ENCODE measurements at regions not wholly inside any gene's neighbourhood (a gene's known extent, or its start where the extent isn't known, plus 50 kb on each side); places are given as distances from the start of the nearest gene placed in this dataset.
A peak's percentile ranks its signal among the peaks of the same experiment; 100 is the strongest.
"Not testable (repeated sequence)": the region's sequence is repeated elsewhere in the genome, so short reads cannot be mapped to it uniquely, and the experiment has no call there.

GRCh38 chr1:233722212-233722979 lies 108.5 kb downstream of the KCNK1 start:
- H3K4me1 Mint-ChIP-seq = peaks cover 10% of the 10 kb centered on the region
- H3K27ac Mint-ChIP-seq = no peak overlapping the region
- no peaks in the 10 kb centered on the region for H3K9me3 Mint-ChIP-seq
- peaks cover 4% of the 10 kb centered on the region for H3K27me3 Mint-ChIP-seq (ENCODE audit: low read depth)
- no peak overlapping the region for H3K4me3 Mint-ChIP-seq
- no peaks in the 10 kb centered on the region for H3K36me3 Mint-ChIP-seq (ENCODE audit: low read depth)
- TF ChIP-seq CTCF (IDR thresholded peaks at IDR 0.05; ENCODE audit: unreplicated experiment in 3 of 3) = no peak

GRCh38 chr1:233723387-233723786 lies 109.5 kb downstream of the KCNK1 start:
- H3K4me3 Mint-ChIP-seq = no peak overlapping the region
- H3K27ac Mint-ChIP-seq = no peak overlapping the region
- TF ChIP-seq CTCF (IDR thresholded peaks at IDR 0.05; ENCODE audit: unreplicated experiment in 3 of 3) = no peak
- peaks cover 10% of the 10 kb centered on the region for H3K4me1 Mint-ChIP-seq
- no peaks in the 10 kb centered on the region for H3K36me3 Mint-ChIP-seq (ENCODE audit: low read depth)
- peaks cover 4% of the 10 kb centered on the region for H3K27me3 Mint-ChIP-seq (ENCODE audit: low read depth)
- no peaks in the 10 kb centered on the region for H3K9me3 Mint-ChIP-seq

- H3K4me3 Mint-ChIP-seq; H3K27ac Mint-ChIP-seq; H3K36me3 Mint-ChIP-seq (ENCODE audit: low read depth); H3K9me3 Mint-ChIP-seq; H3K27me3 Mint-ChIP-seq (ENCODE audit: low read depth): not testable (repeated sequence)
- peaks cover 17% of the 10 kb centered on the region for H3K4me1 Mint-ChIP-seq
These were observed 110.3 kb downstream of the KCNK1 start for GRCh38 chr1:233724131-233724631.

- no peak overlapping the region for H3K27ac Mint-ChIP-seq
- H3K9me3 Mint-ChIP-seq = no peaks in the 10 kb centered on the region
- H3K27me3 Mint-ChIP-seq (ENCODE audit: low read depth) = peaks cover 4% of the 10 kb centered on the region
- TF ChIP-seq CTCF (IDR thresholded peaks at IDR 0.05; ENCODE audit: unreplicated experiment in 3 of 3) = no peak
- H3K36me3 Mint-ChIP-seq (ENCODE audit: low read depth) = no peaks in the 10 kb centered on the region
- H3K4me1 Mint-ChIP-seq = peaks cover 19% of the 10 kb centered on the region
- H3K4me3 Mint-ChIP-seq = no peak overlapping the region
These were observed 111.5 kb downstream of the KCNK1 start for GRCh38 chr1:233725423-233725822.

- no peak for TF ChIP-seq CTCF (IDR thresholded peaks at IDR 0.05; ENCODE audit: unreplicated experiment in 3 of 3)
- H3K36me3 Mint-ChIP-seq (ENCODE audit: low read depth) = no peaks in the 10 kb centered on the region
- H3K4me3 Mint-ChIP-seq = no peak overlapping the region
These were observed 114.8 kb downstream of the KCNK1 start for GRCh38 chr1:233728721-233729120.

GRCh38 chr1:233730380-233730779 lies 116.5 kb downstream of the KCNK1 start:
- H3K4me1 Mint-ChIP-seq = peaks cover 28% of the 10 kb centered on the region
- peak overlapping the region; percentile 29 to 60 (median 47) for H3K27ac Mint-ChIP-seq
- TF ChIP-seq CTCF (IDR thresholded peaks at IDR 0.05; ENCODE audit: unreplicated experiment in 3 of 3) = no peak
- peaks cover 4% of the 10 kb centered on the region for H3K27me3 Mint-ChIP-seq (ENCODE audit: low read depth)
- peak overlapping the region in 1 of 3 experiments; percentile 22 for H3K4me3 Mint-ChIP-seq
- no peaks in the 10 kb centered on the region for H3K36me3 Mint-ChIP-seq (ENCODE audit: low read depth)
- no peaks in the 10 kb centered on the region for H3K9me3 Mint-ChIP-seq

More at GRCh38 chr1:233728721-233729120, 114.8 kb downstream of the KCNK1 start:
- Mint-ChIP-seq H3K27ac (peak overlapping the region in 2 of 3 experiments; percentile 2 to 18), H3K4me1 (peaks cover 28% of the 10 kb centered on the region), H3K9me3 (no peaks in the 10 kb centered on the region), H3K27me3 (ENCODE audit: low read depth) (peaks cover 4% of the 10 kb centered on the region)
